ENCODE measurements at regions not wholly inside any gene's neighbourhood (a gene's known extent, or its start where the extent isn't known, plus 50 kb on each side); places are given as distances from the start of the nearest gene placed in this dataset.
"Not testable (repeated sequence)": the region's sequence is repeated elsewhere in the genome, so short reads cannot be mapped to it uniquely, and the experiment has no call there.

GRCh38 chr18:63061303-63061702 lies 258.3 kb downstream of the BCL2 start:
- H3K4me3 ChIP-seq (ENCODE audit: low read length) = no peak overlapping the region
- TF ChIP-seq CTCF (conservative IDR thresholded peaks at IDR 0.05; ENCODE audit: low read depth, low read length) = no peak
- DNase-seq (ENCODE audit: low read depth) = no peak

- DNase-seq (ENCODE audit: low read depth) = no peak
- H3K4me3 ChIP-seq (ENCODE audit: low read length) = no peak overlapping the region
- no peak for TF ChIP-seq CTCF (conservative IDR thresholded peaks at IDR 0.05; ENCODE audit: low read depth, low read length)
Measured at GRCh38 chr18:63058521-63058920, 261.0 kb downstream of the BCL2 start.

- no peak overlapping the region for H3K4me3 ChIP-seq (ENCODE audit: low read length)
- TF ChIP-seq CTCF (conservative IDR thresholded peaks at IDR 0.05; ENCODE audit: low read depth, low read length) = no peak
- DNase-seq (ENCODE audit: low read depth) = no peak
Measured at GRCh38 chr18:63057707-63058106, 261.9 kb downstream of the BCL2 start.

- DNase-seq (ENCODE audit: low read depth) = no peak
- no peak for TF ChIP-seq CTCF (conservative IDR thresholded peaks at IDR 0.05; ENCODE audit: low read depth, low read length)
- no peak overlapping the region for H3K4me3 ChIP-seq (ENCODE audit: low read length)
Measured at GRCh38 chr18:63054901-63055584, 264.5 kb downstream of the BCL2 start.

- no peak for DNase-seq (ENCODE audit: low read depth)
- H3K4me3 ChIP-seq (ENCODE audit: low read length) = no peak overlapping the region
- no peak for TF ChIP-seq CTCF (conservative IDR thresholded peaks at IDR 0.05; ENCODE audit: low read depth, low read length)
Measured at GRCh38 chr18:63051928-63052327, 267.6 kb downstream of the BCL2 start.

GRCh38 chr18:63050667-63051395 lies 268.7 kb downstream of the BCL2 start:
- H3K4me3 ChIP-seq (ENCODE audit: low read length); DNase-seq (ENCODE audit: low read depth): not testable (repeated sequence)

GRCh38 chr18:63046375-63046774 lies 273.2 kb downstream of the BCL2 start:
- H3K4me3 ChIP-seq (ENCODE audit: low read length) = no peak overlapping the region
- no peak for DNase-seq (ENCODE audit: low read depth)
- TF ChIP-seq CTCF (conservative IDR thresholded peaks at IDR 0.05; ENCODE audit: low read depth, low read length) = no peak
